Activated gamma-delta T cell treated with Interleukin-2 at 50 U/mL for 16 hours (primary cell): ENCODE measurements at regions not wholly inside any gene's neighbourhood (a gene's known extent, or its start where the extent isn't known, plus 50 kb on each side); places are given as distances from the start of the nearest gene placed in this dataset.
"Not testable (repeated sequence)": the region's sequence is repeated elsewhere in the genome, so short reads cannot be mapped to it uniquely, and the experiment has no call there.

ENCODE experiments used
- DNase-seq: peaks from one replicate; pipeline ENCODE4 v3.0.0-alpha.2; 2020

GRCh38 chr10:42988517-42989395, 88.1 kb upstream of the RET start:
- no peak for DNase-seq

- no peak for DNase-seq
Measured at GRCh38 chr10:42989481-42989921, 87.4 kb upstream of the RET start.

- DNase-seq, result no peak
Measured at GRCh38 chr10:42990016-42990720, 86.7 kb upstream of the RET start.

- DNase-seq, result no peak
Measured at GRCh38 chr10:42990721-42991441, 86.0 kb upstream of the RET start.

- no peak for DNase-seq
Measured at GRCh38 chr10:42991442-42992098, 85.3 kb upstream of the RET start.

GRCh38 chr10:42992156-42992956, 84.5 kb upstream of the RET start:
- DNase-seq, result no peak

- DNase-seq, result no peak
Measured at GRCh38 chr10:42992957-42993390, 83.9 kb upstream of the RET start.

- not testable (repeated sequence) for DNase-seq
Measured at GRCh38 chr10:42994909-42995308, 82.0 kb upstream of the RET start.

GRCh38 chr10:42995537-42995936, 81.3 kb upstream of the RET start:
- DNase-seq, result no peak

- no peak for DNase-seq
Measured at GRCh38 chr10:42996588-42996987, 80.3 kb upstream of the RET start.

- DNase-seq, result no peak
Measured at GRCh38 chr10:42997151-42997848, 79.6 kb upstream of the RET start.

GRCh38 chr10:42997849-42998165, 79.1 kb upstream of the RET start:
- no peak for DNase-seq

GRCh38 chr10:42998481-42999384, 78.1 kb upstream of the RET start:
- no peak for DNase-seq

- no peak for DNase-seq
Measured at GRCh38 chr10:42999385-43000020, 77.4 kb upstream of the RET start.

- DNase-seq, result no peak
Measured at GRCh38 chr10:43000021-43000411, 76.9 kb upstream of the RET start.

- no peak for DNase-seq
Measured at GRCh38 chr10:43000651-43001426, 76.0 kb upstream of the RET start.

GRCh38 chr10:43001427-43001795, 75.5 kb upstream of the RET start:
- DNase-seq, result no peak

GRCh38 chr10:43002596-43002995, 74.3 kb upstream of the RET start:
- DNase-seq, result no peak

GRCh38 chr10:43006490-43006889, 70.4 kb upstream of the RET start:
- DNase-seq, result no peak
